ENCODE measurements at regions not wholly inside any gene's neighbourhood (a gene's known extent, or its start where the extent isn't known, plus 50 kb on each side); places are given as distances from the start of the nearest gene placed in this dataset.
A peak's percentile ranks its signal among the peaks of the same experiment; 100 is the strongest.

DNA sequence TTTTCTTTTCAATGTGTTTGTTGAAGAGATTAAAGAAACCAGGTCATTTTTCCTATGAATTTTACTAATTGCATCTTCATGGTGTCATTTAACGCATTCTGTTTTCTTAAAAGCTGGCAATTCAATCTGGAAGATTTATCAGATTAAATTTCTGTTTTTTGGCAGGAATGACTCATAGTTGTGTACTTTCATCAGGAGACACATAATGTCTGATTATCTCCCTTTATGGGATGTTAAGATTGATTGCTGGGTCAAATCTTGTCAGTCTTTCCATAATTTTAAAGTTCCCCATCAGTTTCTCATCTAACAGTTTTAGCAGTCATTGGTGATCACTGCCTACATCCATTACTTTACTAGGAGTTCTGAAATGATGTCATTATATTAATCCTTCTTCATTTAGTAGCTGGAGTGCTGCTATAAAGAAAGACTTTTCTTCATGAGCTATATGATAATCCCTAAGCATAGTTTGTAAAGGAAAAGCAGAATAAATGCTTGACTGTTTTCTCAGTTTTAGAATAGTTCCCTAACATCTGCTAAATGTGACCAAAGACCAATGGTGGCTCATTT lies 72.8 kb upstream of the MAP10 start:
- TF ChIP-seq ZFX (IDR thresholded peaks at IDR 0.05), result no peak
- TF ChIP-seq, protein P1, sequence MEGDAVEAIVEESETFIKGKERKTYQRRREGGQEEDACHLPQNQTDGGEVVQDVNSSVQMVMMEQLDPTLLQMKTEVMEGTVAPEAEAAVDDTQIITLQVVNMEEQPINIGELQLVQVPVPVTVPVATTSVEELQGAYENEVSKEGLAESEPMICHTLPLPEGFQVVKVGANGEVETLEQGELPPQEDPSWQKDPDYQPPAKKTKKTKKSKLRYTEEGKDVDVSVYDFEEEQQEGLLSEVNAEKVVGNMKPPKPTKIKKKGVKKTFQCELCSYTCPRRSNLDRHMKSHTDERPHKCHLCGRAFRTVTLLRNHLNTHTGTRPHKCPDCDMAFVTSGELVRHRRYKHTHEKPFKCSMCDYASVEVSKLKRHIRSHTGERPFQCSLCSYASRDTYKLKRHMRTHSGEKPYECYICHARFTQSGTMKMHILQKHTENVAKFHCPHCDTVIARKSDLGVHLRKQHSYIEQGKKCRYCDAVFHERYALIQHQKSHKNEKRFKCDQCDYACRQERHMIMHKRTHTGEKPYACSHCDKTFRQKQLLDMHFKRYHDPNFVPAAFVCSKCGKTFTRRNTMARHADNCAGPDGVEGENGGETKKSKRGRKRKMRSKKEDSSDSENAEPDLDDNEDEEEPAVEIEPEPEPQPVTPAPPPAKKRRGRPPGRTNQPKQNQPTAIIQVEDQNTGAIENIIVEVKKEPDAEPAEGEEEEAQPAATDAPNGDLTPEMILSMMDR (conservative IDR thresholded peaks at IDR 0.05), result no peak
- no peak overlapping the region for H3K27ac ChIP-seq

DNA sequence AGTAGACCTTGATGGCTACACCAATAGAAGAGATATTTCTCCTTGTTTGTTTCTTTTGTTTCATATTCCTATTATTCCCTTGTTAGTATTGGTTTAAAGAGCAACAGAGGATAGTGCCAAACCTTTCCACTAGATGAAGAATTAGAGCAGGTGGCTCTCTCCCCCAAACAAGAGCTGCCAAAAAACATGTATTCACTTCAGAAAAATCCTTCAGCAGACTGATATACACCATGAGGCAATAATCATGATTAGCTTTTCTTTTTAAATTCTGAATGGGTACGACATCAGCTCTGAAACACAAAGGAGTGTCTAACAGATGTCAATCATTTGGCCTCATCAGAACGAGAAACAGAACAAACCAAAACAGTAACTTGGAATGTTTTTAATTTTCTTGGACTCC lies 67.3 kb upstream of the MAP10 start:
- no peak overlapping the region for H3K27ac ChIP-seq
- TF ChIP-seq, protein P1 (conservative IDR thresholded peaks at IDR 0.05), result no peak
- no peak for TF ChIP-seq ZFX (IDR thresholded peaks at IDR 0.05)

DNA sequence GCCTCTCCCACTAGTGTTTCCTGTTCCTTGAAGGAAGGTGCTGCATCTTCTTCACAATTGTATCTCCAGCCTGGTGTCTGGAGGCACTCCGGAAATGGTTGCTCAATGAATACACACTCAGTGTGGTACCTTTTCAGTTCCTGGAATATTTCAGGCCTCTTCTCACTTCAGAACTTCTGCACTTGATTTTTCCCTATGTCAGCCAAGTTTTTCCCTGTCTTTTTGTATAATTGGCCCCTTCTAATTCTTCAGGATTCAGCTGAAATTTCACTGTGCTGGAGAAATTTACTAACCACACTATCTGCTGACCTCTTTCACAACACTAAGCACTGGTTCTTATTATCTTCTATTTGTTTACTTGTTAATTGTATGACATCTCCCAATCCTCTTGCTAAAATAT lies 61.2 kb upstream of the MAP10 start:
- TF ChIP-seq ZFX (IDR thresholded peaks at IDR 0.05), result no peak
- TF ChIP-seq, protein P1 (conservative IDR thresholded peaks at IDR 0.05), result no peak
- no peak overlapping the region for H3K27ac ChIP-seq

DNA sequence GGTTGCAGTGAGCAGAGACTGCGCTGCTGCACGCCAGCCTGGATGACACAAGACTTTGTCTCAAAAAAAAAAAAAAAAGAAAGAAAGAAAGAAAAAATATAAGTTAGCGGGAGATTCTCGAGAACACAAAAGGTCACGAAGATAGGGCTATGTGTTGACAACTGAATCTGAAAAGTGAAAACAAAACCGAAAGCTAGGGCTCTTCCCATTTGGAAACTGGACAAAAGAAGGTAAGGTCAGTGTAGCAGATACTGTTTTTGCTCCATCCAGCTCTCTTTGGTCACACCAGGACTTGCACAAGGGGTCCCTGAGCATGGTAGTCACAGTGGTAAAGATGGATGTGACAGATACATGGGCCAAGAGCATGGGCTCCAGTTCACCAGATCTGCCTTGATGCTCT lies 60.4 kb upstream of the MAP10 start:
- peak overlapping the region; percentile 56; the same call in 1 of the 2 replicates for H3K27ac ChIP-seq
- TF ChIP-seq, protein P1 (conservative IDR thresholded peaks at IDR 0.05), result no peak

DNA sequence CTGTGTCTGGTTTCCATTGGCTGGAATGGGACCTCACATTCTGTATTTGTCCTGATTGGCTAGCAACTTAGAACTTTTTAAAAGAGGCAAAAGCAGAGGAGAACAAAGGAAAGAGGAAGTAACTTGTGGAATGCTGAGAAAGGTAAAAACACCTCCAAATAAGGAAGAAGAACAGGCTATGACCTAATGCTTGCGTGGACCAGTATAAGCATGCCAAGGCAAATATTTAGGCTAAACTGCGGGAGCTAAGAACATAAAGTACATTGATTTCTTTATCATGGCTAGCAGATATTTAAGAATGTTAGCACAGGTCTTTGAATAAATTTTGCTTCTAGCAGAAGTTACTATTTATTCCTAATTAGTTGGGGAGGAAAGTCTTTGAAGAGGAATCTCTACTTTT lies 59.5 kb upstream of the MAP10 start:
- H3K27ac ChIP-seq, result peak overlapping the region; percentile 56; the same call in 1 of the 2 replicates

DNA sequence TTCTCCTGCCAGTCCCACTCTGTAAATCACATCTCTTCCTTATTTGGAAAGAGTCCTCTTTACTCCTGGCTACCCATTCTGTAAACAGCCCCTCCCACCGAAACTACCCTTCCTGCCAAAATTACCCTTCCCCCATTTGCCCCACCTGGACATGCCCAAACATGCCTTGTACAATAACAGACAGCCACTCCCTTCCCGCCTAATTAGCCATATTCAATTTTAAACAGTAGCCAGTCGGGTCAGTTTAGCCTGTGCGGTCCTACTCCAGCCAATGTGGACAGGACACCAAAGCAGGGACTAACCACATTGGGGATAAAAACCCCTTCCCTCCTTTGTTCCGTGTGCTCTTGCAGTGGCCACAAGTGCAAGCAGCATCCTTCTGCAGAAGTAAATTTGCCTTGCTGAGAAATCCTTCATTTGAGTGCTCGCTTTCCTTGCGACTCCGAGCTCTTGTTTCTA lies 56.3 kb upstream of the MAP10 start:
- no peak overlapping the region for H3K27ac ChIP-seq
- TF ChIP-seq, protein P1 (conservative IDR thresholded peaks at IDR 0.05), result no peak
- TF ChIP-seq ZFX (IDR thresholded peaks at IDR 0.05), result no peak

DNA sequence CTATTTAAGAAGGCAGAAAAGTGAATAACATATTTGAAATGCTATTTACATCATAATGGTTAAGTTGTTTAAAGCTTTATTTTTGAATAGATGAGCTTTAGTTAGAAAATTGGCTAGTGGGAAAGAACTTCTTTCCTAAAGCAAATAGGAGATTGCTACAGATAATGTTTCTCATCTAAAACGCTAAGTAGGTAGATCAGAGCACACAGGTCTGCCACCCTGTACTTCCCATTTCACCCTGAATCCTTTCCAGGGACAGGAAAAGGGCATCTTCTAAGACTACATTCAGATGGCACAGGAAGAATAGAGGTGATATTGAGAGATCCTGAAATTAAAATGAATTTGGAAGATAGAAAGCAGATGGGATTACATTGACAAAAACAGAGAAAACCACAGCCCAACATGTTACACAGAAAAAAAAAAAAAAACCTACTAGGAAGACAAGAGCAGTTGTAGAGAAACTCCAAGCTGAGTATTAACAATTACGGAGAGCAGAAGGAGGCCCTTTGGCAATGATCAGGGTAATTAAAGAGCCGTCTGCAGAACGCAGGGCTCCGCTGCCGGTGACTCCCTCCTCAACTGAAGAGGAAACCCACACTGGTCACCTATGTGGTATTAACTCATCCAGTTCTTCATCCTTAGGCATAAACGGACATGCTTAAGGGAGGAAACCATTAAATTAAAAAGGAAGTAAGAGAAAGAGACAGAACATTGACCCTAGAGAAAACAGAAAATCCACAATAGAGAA lies 53.6 kb upstream of the MAP10 start:
- H3K27ac ChIP-seq, result no peak overlapping the region
- TF ChIP-seq, protein P1 (conservative IDR thresholded peaks at IDR 0.05), result no peak
- TF ChIP-seq ZFX (IDR thresholded peaks at IDR 0.05), result no peak

DNA sequence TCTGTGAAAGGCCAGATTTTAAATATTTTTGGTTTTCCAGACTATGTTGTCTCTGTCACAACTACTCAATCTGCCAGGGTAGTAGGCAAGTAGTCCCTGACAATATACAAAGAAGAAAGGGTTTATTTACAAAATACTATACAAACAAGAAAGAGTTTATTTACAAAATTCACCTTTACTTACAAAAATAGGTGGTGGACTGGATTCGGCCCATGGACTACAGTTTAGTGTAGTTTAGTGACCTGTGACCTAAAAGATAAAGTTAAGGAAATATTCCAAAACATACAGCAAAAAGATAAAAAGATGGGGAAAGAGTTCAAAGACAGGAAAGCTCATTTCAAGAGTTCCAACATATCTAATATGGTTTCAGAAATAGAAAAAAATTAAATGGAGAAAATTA lies 52.9 kb upstream of the MAP10 start:
- H3K27ac ChIP-seq, result no peak overlapping the region
- TF ChIP-seq, protein P1 (conservative IDR thresholded peaks at IDR 0.05), result no peak
- no peak for TF ChIP-seq ZFX (IDR thresholded peaks at IDR 0.05)

Measured in C4-2B (cell line).